Tibial nerve (tissue), 4 donors: ENCODE measurements at regions not wholly inside any gene's neighbourhood (a gene's known extent, or its start where the extent isn't known, plus 50 kb on each side); places are given as distances from the start of the nearest gene placed in this dataset.

Experiments used
- EP300 ChIP-seq, 2 donors: sonication (generic); formaldehyde crosslinking; IDR thresholded peaks; one replicate each; pipeline ENCODE4 v1.6.1; 2017; ENCODE audit warnings: antibody characterized with exemption in 2 of 2, mild to moderate bottlenecking in 1 of 2
- POLR2A ChIP-seq, 2 donors: fragments of 450-650 bp; IDR thresholded peaks; one replicate each; pipeline ENCODE4 v1.6.1; 2017; ENCODE audit warnings: antibody characterized with exemption in 2 of 2, mild to moderate bottlenecking in 2 of 2, moderate library complexity in 2 of 2
- TF ChIP-seq, protein P1 (sequence below), 5 experiments: fragments of 200-600 bp in 3 of 5; fragments of 450-650 bp in 2 of 5; sonication (generic) in 3 of 5; IDR thresholded peaks; one replicate each; pipeline ENCODE4 v1.5.1; 2016 to 2019; ENCODE audit warnings: antibody characterized with exemption in 5 of 5, mild to moderate bottlenecking in 3 of 5, moderate library complexity in 2 of 5

DNA sequence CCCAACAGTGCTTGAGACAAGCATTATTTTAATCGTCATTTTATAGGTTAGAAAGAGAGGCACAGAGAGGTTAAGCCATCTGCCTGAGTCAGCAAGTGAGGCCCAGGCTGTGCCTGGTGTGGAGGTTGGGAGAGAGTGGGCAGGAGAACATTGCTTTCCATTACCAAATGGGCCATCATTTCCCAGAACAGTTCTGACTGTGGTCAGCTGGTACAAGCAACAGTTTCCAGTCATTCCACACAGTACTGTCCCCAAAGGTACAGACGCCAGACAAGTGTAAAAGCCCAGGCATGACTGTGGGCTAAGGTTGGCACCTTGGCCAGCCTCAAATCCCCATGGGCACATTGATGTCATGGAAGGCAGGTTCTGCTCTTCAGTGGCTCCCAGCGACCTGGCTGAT is 98.2 kb upstream of the LCLAT1 start:
- TF ChIP-seq, protein P1, sequence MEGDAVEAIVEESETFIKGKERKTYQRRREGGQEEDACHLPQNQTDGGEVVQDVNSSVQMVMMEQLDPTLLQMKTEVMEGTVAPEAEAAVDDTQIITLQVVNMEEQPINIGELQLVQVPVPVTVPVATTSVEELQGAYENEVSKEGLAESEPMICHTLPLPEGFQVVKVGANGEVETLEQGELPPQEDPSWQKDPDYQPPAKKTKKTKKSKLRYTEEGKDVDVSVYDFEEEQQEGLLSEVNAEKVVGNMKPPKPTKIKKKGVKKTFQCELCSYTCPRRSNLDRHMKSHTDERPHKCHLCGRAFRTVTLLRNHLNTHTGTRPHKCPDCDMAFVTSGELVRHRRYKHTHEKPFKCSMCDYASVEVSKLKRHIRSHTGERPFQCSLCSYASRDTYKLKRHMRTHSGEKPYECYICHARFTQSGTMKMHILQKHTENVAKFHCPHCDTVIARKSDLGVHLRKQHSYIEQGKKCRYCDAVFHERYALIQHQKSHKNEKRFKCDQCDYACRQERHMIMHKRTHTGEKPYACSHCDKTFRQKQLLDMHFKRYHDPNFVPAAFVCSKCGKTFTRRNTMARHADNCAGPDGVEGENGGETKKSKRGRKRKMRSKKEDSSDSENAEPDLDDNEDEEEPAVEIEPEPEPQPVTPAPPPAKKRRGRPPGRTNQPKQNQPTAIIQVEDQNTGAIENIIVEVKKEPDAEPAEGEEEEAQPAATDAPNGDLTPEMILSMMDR (IDR thresholded peaks at IDR 0.05), result no peak
- TF ChIP-seq POLR2A (IDR thresholded peaks at IDR 0.05) (no peak), EP300 (IDR thresholded peaks at IDR 0.05) (no peak)
